NCI-H1105 treated with DMSO at 0.1 percent for 48 hours (cell line): ENCODE measurements at regions not wholly inside any gene's neighbourhood (a gene's known extent, or its start where the extent isn't known, plus 50 kb on each side); places are given as distances from the start of the nearest gene placed in this dataset.
A peak's percentile ranks its signal among the peaks of the same experiment; 100 is the strongest.

ENCODE experiments used
- DNase-seq: peaks from one replicate; lab custom pipeline; 2025; lab: John Stamatoyannopoulos, UW

- DNase-seq: no peak
These were observed 444.5 kb downstream of the PLOD2 start for GRCh38 chr3:145716519-145716918.

DNA sequence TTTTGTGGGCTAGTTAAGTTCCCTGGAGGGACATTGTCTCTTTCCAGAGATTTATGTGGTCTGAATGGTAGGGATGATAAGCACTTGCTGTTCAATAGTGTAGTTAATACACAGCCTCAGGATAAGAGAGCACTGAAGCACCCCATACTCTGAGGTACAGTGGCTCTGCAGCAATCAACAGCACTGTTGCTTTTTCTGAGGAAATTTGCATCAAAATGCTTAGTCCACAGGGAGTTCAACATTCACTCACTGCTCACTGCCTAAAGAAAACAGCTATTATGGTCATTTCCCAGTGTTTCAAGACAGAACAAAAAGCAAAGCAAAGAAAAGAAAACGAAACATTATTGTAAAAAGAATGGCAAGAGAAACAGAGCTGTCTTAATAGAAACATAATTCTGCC is 441.9 kb downstream of the PLOD2 start:
- DNase-seq: no peak

- DNase-seq: no peak
These were observed 439.6 kb downstream of the PLOD2 start for GRCh38 chr3:145721273-145721805.

- DNase-seq: no peak
These were observed 439.2 kb downstream of the PLOD2 start for GRCh38 chr3:145721815-145722214.

GRCh38 chr3:145727476-145727875 is 433.5 kb downstream of the PLOD2 start:
- no peak for DNase-seq

DNA sequence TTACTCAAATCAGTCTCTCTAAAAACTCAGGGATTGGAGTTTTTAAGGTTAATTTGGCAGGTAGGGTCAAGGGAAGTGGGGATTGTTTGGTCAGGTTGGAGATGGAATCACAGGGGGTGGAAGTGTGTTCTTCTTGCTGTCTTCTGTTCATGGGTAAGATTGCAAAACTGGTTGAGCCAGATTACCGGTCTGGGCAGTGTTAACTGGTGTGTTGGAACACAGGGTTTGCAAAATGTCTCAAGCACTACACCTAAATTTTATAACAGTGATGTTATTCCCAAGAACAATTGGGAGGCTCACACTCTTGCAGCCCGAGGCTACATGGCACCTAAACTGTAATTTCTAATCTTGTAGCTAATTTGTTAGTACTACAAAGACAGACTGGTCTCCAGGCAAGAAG is 425.4 kb downstream of the PLOD2 start:
- DNase-seq: no peak

GRCh38 chr3:145737952-145738351 is 423.0 kb downstream of the PLOD2 start:
- DNase-seq: no peak

DNA sequence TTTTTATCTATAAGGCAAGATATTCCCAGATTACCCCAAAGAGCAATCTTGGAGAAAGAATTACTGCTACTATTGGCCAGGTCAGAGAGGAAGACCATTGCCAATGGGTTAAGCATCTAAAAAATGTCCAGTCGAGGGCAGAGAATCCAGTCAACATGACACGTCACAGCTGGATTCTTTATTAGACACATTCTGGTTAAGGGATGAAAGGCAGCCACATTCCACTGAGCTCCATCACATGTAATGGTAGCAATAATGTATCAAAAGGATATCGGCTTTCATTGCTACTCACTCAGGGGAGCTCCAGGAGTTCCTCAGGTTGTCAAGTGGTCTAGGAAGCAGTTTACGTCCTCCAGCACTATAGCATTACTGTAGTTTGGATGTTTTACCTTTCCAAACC is 421.1 kb downstream of the PLOD2 start:
- no peak for DNase-seq

GRCh38 chr3:145750657-145751056 is 410.3 kb downstream of the PLOD2 start:
- DNase-seq: no peak

- no peak for DNase-seq
These were observed 408.4 kb downstream of the PLOD2 start for GRCh38 chr3:145752576-145752975.

GRCh38 chr3:145754605-145755289 is 406.2 kb downstream of the PLOD2 start:
- DNase-seq: no peak

DNA sequence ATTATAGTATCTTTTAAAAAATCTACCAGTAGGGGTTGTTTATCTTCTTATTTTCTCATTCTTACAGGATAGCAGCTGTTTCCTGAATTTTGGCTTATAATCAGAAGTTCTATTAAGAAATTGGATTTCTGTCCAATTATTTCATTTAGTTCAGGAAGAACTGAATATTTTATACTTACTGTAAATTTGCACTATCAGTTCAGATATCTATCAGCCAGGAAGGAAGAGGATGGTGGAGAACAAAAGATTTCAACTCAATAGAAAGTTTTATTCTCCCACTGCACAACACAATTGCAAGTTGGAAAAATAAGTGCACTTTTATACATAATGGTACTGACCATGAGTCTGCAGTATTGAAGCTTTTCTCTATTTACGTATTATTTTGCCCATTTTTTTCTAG is 400.9 kb downstream of the PLOD2 start:
- no peak for DNase-seq

DNA sequence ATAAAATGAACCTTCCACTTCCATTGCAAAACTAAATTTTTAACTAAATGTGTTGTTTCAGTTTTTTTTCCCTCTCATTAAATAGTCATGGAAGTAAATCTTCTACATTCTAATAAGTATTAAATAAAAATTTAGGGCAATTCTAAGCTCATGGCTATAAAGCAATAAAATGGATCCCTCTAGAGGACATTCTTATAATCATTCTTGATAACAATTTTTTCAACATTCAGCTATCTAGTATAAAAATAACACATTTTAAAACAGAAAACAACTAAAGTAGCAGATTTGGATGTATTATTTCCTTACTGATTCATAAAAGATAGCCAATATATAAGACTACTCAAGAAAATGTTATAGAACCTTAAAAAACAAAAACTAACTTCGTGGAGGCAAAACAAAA is 393.1 kb downstream of the PLOD2 start:
- DNase-seq: peak; percentile 35

GRCh38 chr3:145776782-145777408 is 384.1 kb downstream of the PLOD2 start:
- DNase-seq: peak; percentile 31

- no peak for DNase-seq
These were observed 380.7 kb downstream of the PLOD2 start for GRCh38 chr3:145780301-145780700.

DNA sequence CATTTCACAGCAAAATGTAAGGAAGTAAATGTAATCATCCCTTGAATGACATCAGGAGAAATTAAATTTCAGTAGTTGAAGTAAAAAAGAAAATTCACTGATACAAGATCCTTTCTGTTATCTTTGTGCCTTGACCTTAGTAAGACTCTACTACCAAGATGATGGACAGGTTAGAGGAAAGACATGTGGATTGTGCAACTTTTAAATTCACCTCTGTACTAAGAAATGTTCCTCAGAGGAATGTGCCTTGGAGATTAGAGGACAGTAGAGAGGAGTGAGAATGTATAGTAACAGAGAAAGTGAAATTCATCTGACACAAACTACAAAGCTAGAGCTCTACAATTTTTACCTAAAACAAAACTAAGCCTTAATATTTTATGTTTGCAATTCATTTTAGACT is 375.3 kb downstream of the PLOD2 start:
- DNase-seq: no peak

DNA sequence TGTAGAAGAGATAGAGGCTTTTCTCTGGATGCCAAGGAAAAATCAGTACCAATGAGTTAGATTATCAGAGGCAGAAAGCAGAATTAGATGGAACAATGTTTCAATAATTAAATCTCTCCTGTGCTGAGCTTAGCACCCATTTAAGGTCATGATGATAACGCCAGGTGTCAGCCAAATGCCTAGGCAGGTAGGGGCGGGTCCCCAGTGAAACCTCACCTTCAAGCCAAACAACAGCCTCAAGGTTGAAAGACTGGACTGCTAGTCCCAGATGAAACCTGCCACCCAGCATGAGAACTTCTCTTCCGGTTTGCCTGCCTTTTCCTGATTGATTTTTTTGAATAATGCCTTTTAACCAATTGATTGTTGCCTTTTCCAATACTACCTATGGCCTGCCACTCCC is 363.0 kb downstream of the PLOD2 start:
- DNase-seq: no peak

- no peak for DNase-seq
These were observed 362.1 kb downstream of the PLOD2 start for GRCh38 chr3:145798696-145799537.

DNA sequence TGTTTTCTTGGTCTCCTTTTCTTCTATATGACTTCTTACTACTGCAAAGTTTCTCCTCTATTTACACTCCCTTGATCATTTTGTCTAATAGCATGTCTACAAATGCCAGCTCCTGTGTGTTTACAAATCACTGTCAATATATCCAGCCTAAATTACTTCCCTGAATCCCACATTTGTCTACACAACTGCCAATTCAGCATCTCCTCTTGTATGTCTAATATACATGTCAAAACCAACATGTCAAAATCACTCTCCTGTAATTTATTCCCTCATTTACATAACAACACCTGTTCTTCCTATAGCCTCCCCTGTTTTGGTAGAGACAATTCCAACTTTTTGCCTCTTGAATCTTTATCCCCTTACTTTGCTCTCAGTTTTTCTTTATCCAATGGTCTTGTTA is 359.3 kb downstream of the PLOD2 start:
- no peak for DNase-seq

DNA sequence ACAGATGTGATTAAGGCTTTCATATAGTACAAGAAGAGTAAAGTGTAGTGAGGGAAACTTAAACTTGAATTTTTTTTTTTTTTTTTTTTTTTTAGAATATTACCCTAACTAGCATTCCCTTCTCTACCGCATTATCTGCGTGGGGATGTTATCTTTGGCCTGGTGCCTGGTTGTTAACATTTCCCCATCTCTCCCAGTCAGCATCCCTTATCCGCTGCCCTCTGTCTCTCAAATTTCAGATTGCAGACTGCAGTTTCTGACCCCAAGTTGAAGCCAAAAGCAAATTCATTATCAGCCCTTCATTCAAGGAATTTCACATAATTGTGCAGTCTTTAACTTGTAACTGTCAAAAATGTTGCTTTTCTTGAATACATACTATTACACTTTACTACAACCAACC is 353.0 kb downstream of the PLOD2 start:
- DNase-seq: peak; percentile 29

DNA sequence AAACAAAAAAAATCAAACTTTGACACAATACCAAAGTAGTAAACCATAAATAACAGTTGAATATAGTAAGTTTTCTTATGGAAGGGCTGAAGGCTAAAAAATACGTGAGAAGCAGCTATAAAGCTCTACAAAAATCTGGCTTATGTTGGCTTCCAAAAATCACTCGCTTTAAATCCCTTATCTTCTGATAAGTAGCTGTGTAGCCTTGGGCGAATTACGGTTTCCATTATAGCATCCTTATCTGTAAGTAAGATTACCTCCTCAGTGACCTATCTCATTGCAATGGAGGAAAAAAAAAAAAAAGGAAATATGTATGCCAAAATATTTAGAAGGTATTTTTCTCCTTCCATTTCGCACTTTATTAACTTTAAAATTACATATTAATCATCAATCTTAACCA is 348.6 kb downstream of the PLOD2 start:
- DNase-seq: no peak

DNA sequence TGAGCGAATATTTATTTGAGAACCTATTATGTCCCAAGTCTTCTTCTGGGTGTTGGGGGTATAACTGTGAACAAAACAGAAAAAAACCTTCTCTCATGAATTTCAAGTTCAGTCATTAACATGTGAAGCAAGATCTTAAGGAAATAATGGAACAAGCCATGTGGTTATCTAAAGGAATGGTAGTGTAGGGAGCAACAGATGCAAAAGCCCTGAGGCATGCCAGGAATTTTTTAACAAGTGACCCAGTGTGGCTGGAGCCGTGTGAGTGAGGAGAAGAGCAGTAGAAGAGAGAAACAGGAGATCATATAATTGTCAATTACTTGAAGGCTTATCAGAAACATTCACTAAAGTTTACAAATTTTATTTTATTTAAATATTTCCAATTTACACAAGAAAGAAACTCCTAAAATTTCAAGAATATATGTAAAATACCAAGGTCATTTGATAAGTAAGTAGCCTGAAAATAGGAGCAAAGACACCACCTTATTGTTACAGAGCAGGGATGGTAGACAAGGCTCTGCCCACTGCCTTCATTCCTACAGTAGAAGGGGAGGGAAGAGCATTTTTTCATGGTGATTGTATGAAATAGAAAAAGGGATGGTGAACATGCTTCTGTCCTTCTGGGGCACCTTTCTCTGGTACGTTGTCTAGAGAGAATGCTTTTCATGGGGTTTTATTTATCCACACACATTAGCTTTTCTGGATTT is 345.1 kb downstream of the PLOD2 start:
- no peak for DNase-seq
